Activated B cell treated with CpG ODN at 0.5 μM for 24 hours (primary cell): ENCODE measurements at regions not wholly inside any gene's neighbourhood (a gene's known extent, or its start where the extent isn't known, plus 50 kb on each side); places are given as distances from the start of the nearest gene placed in this dataset.

ENCODE experiments used
- ATAC-seq: fragments of 200-7000 bp; cut with Tn5 transposase; one replicate; pipeline ENCODE4 v1.10.0; 2021; ENCODE audit warnings: low read depth, mild to moderate bottlenecking, moderate library complexity
- CTCF ChIA-PET: fragments of 350-600 bp; sonication (Branson Sonifier 250); formaldehyde crosslinking; loops from one replicate; lab custom pipeline; 2021; ENCODE audit warnings: antibody characterized with exemption; lab: Charles Lee
- POLR2A ChIA-PET: fragments of 350-600 bp; sonication (Branson Sonifier 250); formaldehyde crosslinking; loops from one replicate; lab custom pipeline; 2021; ENCODE audit warnings: antibody characterized with exemption; lab: Charles Lee
- DNase-seq: peaks from one replicate; pipeline ENCODE4 v3.0.0; 2022
- H3K27ac Mint-ChIP-seq: one replicate; pipeline ENCODE4 v1.8.0; 2020; ENCODE audit warnings: mixed read lengths
- H3K27me3 Mint-ChIP-seq: one replicate; pipeline ENCODE4 v1.8.0; 2021; ENCODE audit warnings: mixed read lengths
- H3K36me3 Mint-ChIP-seq: one replicate; pipeline ENCODE4 v1.8.0; 2021; ENCODE audit warnings: low read depth, mixed read lengths
- H3K4me1 Mint-ChIP-seq: one replicate; pipeline ENCODE4 v1.8.0; 2021; ENCODE audit warnings: mixed read lengths
- H3K4me3 Mint-ChIP-seq: one replicate; pipeline ENCODE4 v1.8.0; 2020; ENCODE audit warnings: mild to moderate bottlenecking, mixed read lengths
- H3K9me3 Mint-ChIP-seq: one replicate; pipeline ENCODE4 v1.8.0; 2020; ENCODE audit warnings: mixed read lengths
- CTCF ChIP-seq: fragments of 200-600 bp; IDR thresholded peaks from one replicate; pipeline ENCODE4 v1.8.0; 2022; ENCODE audit warnings: antibody characterized with exemption, mild to moderate bottlenecking
- intact Hi-C: fragments of 100-400 bp; cut with micrococcal nuclease; formaldehyde crosslinking; loops from one replicate; pipeline ENCODE4 v1.15.1; 2024

GRCh38 chr11:69348414-69349235 is 54.7 kb downstream of the MYEOV start:
- Mint-ChIP-seq H3K4me1 (no peaks in the 10 kb centered on the region), H3K36me3 (peaks cover 1% of the 10 kb centered on the region), H3K9me3 (peaks cover 4% of the 10 kb centered on the region), H3K27ac (no peak overlapping the region), H3K27me3 (no peaks in the 10 kb centered on the region), H3K4me3 (no peak overlapping the region)
- DNase-seq: no peak
- no peak for TF ChIP-seq CTCF
- CTCF ChIA-PET: no interaction called here
- ATAC-seq: no peak
- POLR2A ChIA-PET: no interaction called here
- intact Hi-C loops: no loop called here

- DNase-seq: no peak
- POLR2A ChIA-PET: no interaction called here
- no peak overlapping the region for H3K4me3 Mint-ChIP-seq
- intact Hi-C loops: no loop called here
- ATAC-seq: no peak
- no peaks in the 10 kb centered on the region for H3K4me1 Mint-ChIP-seq
- peaks cover 4% of the 10 kb centered on the region for H3K9me3 Mint-ChIP-seq
- H3K36me3 Mint-ChIP-seq: peaks cover 1% of the 10 kb centered on the region
- H3K27me3 Mint-ChIP-seq: peaks cover 3% of the 10 kb centered on the region
- H3K27ac Mint-ChIP-seq: no peak overlapping the region
- no peak for TF ChIP-seq CTCF
- CTCF ChIA-PET: no interaction called here
Measured at GRCh38 chr11:69350040-69350439, 56.1 kb downstream of the MYEOV start.

- intact Hi-C loops: no loop called here
- peaks cover 1% of the 10 kb centered on the region for H3K36me3 Mint-ChIP-seq
- H3K4me3 Mint-ChIP-seq: no peak overlapping the region
- POLR2A ChIA-PET: no interaction called here
- CTCF ChIA-PET: no interaction called here
- H3K9me3 Mint-ChIP-seq: peaks cover 4% of the 10 kb centered on the region
- DNase-seq (no peak), ATAC-seq (no peak)
- peaks cover 3% of the 10 kb centered on the region for H3K27me3 Mint-ChIP-seq
- no peak overlapping the region for H3K27ac Mint-ChIP-seq
- H3K4me1 Mint-ChIP-seq: no peaks in the 10 kb centered on the region
- TF ChIP-seq CTCF: no peak
Measured at GRCh38 chr11:69350596-69350995, 56.6 kb downstream of the MYEOV start.

GRCh38 chr11:69351460-69351859 is 57.5 kb downstream of the MYEOV start:
- Mint-ChIP-seq H3K27ac (no peak overlapping the region), H3K4me3 (no peak overlapping the region), H3K27me3 (peaks cover 3% of the 10 kb centered on the region), H3K36me3 (peaks cover 1% of the 10 kb centered on the region), H3K9me3 (peaks cover 4% of the 10 kb centered on the region), H3K4me1 (no peaks in the 10 kb centered on the region)
- CTCF ChIA-PET: no interaction called here
- intact Hi-C loops: no loop called here
- ATAC-seq (no peak), DNase-seq (no peak)
- TF ChIP-seq CTCF: no peak
- POLR2A ChIA-PET: no interaction called here

GRCh38 chr11:69352166-69352565 is 58.2 kb downstream of the MYEOV start:
- no peak for ATAC-seq
- Mint-ChIP-seq H3K9me3 (peaks cover 4% of the 10 kb centered on the region), H3K4me1 (no peaks in the 10 kb centered on the region), H3K27ac (no peak overlapping the region), H3K36me3 (peaks cover 1% of the 10 kb centered on the region), H3K4me3 (no peak overlapping the region), H3K27me3 (peaks cover 3% of the 10 kb centered on the region)
- intact Hi-C loops: no loop called here
- no peak for DNase-seq
- TF ChIP-seq CTCF: no peak
- CTCF ChIA-PET: no interaction called here
- POLR2A ChIA-PET: no interaction called here
